Trophoblast cell (in vitro differentiated cells and primary cell): ENCODE measurements at regions not wholly inside any gene's neighbourhood (a gene's known extent, or its start where the extent isn't known, plus 50 kb on each side); places are given as distances from the start of the nearest gene placed in this dataset.

ENCODE experiments used
- DNase-seq, 2 donors: peaks; one replicate each; pipeline ENCODE4 v3.0.0-alpha.2; 2016
- H2AFZ ChIP-seq: 2 replicates; pipeline ENCODE4 v1.6.1; 2013; ENCODE audit warnings: low read length, moderate library complexity, mild to moderate bottlenecking; ENCODE audit not compliant: insufficient read depth, poor library complexity
- H2AK5ac ChIP-seq: 2 replicates; pipeline ENCODE4 v1.6.1; 2013; ENCODE audit warnings: mild to moderate bottlenecking, low read length
- H2BK120ac ChIP-seq: 2 replicates; pipeline ENCODE4 v1.6.1; 2013; ENCODE audit warnings: low read length, mild to moderate bottlenecking, moderate library complexity; ENCODE audit not compliant: insufficient read depth, poor library complexity
- H2BK12ac ChIP-seq: 2 replicates; pipeline ENCODE4 v1.6.1; 2013; ENCODE audit warnings: mild to moderate bottlenecking, low read length, moderate library complexity
- H2BK5ac ChIP-seq: 2 replicates; pipeline ENCODE4 v1.6.1; 2013; ENCODE audit warnings: low read length, low read depth, moderate library complexity, mild to moderate bottlenecking; ENCODE audit not compliant: poor library complexity
- H3K14ac ChIP-seq: 2 replicates; pipeline ENCODE4 v1.6.1; 2013; ENCODE audit warnings: mild to moderate bottlenecking, low read length
- H3K18ac ChIP-seq: 2 replicates; pipeline ENCODE4 v1.6.1; 2013; ENCODE audit warnings: mild to moderate bottlenecking, low read length
- H3K23ac ChIP-seq: 2 replicates; pipeline ENCODE4 v1.6.1; 2013; ENCODE audit warnings: low read length
- H3K27ac ChIP-seq: 2 replicates; pipeline ENCODE4 v1.5.1; 2013; ENCODE audit warnings: low read depth, mild to moderate bottlenecking, inconsistent platforms, low read length, moderate library complexity
- H3K27me3 ChIP-seq: 2 replicates; pipeline ENCODE4 v1.6.1; 2013; ENCODE audit warnings: inconsistent platforms, mild to moderate bottlenecking, low read length, moderate library complexity; ENCODE audit not compliant: insufficient read depth
- H3K36me3 ChIP-seq, 2 experiments: 1 replicate in 1 of 2; 2 replicates in 1 of 2; pipeline ENCODE4 v1.6.1; 2013; ENCODE audit warnings: low read length in 2 of 2, mild to moderate bottlenecking in 2 of 2, moderate library complexity in 1 of 2; ENCODE audit not compliant: insufficient read depth in 2 of 2, control insufficient read depth in 1 of 2
- H3K4ac ChIP-seq: 2 replicates; pipeline ENCODE4 v1.6.1; 2013; ENCODE audit warnings: low read depth, mild to moderate bottlenecking, low read length, moderate library complexity
- H3K4me1 ChIP-seq, 2 experiments: 1 replicate in 1 of 2; 2 replicates in 1 of 2; pipeline ENCODE4 v1.6.1; 2013; ENCODE audit warnings: low read length in 2 of 2, mild to moderate bottlenecking in 2 of 2, moderate library complexity in 1 of 2; ENCODE audit not compliant: insufficient read depth in 2 of 2, control insufficient read depth in 1 of 2
- H3K4me2 ChIP-seq: 2 replicates; pipeline ENCODE4 v1.6.1; 2013; ENCODE audit warnings: inconsistent platforms, mild to moderate bottlenecking, low read length, moderate library complexity
- H3K4me3 ChIP-seq: 2 replicates; pipeline ENCODE4 v1.5.1; 2013; ENCODE audit warnings: mild to moderate bottlenecking, low read depth, low read length, inconsistent platforms
- H3K79me1 ChIP-seq: one replicate; pipeline ENCODE4 v1.6.1; 2013; ENCODE audit warnings: low read length
- H3K79me2 ChIP-seq: 2 replicates; pipeline ENCODE4 v1.6.1; 2013; ENCODE audit warnings: low read length, mild to moderate bottlenecking; ENCODE audit not compliant: control insufficient read depth, insufficient read depth, poor library complexity
- H3K9ac ChIP-seq: 2 replicates; pipeline ENCODE4 v1.6.1; 2013; ENCODE audit warnings: mild to moderate bottlenecking, low read length
- H3K9me3 ChIP-seq: 2 replicates; pipeline ENCODE4 v1.6.1; 2013; ENCODE audit warnings: low read depth, mild to moderate bottlenecking, control low read depth, inconsistent platforms, low read length; ENCODE audit not compliant: insufficient read depth
- H4K12ac ChIP-seq: 2 replicates; pipeline ENCODE4 v1.6.1; 2013; ENCODE audit warnings: low read depth, mild to moderate bottlenecking, low read length, moderate library complexity
- H4K8ac ChIP-seq: 2 replicates; pipeline ENCODE4 v1.6.1; 2013; ENCODE audit warnings: low read depth, mild to moderate bottlenecking, low read length, moderate library complexity
- H4K91ac ChIP-seq: one replicate; pipeline ENCODE4 v1.6.1; 2013; ENCODE audit warnings: low read depth, mild to moderate bottlenecking, low read length, moderate library complexity
- WGBS: extraction: QIAGEN DNeasy Blood & Tissue Kit; methylation state at CpG from one replicate; pipeline ENCODE4 v1.1.7; 2013; ENCODE audit warnings: missing lambda C conversion rate; ENCODE audit not compliant: insufficient read length, insufficient coverage; ENCODE audit errors: extremely low coverage; 5-methylcytosine and 5-hydroxymethylcytosine counted together

- Histone ChIP-seq H3K27me3 (no peaks in the 10 kb centered on the region), H3K9me3 (peaks cover 2% of the 10 kb centered on the region), H3K4ac (no peak overlapping the region), H3K9ac (no peak overlapping the region), H3K79me2 (no peaks in the 10 kb centered on the region), H4K12ac (no peak overlapping the region), H2BK5ac (no peak overlapping the region), H3K4me1 (no peaks in the 10 kb centered on the region), H2BK12ac (no peak overlapping the region), H3K79me1 (no peaks in the 10 kb centered on the region), H2AFZ (no peak overlapping the region), H3K23ac (no peak overlapping the region), H3K4me3 (no peak overlapping the region), H2BK120ac (no peak overlapping the region), H3K36me3 (no peaks in the 10 kb centered on the region), H3K14ac (no peak overlapping the region), H2AK5ac (no peak overlapping the region), H4K91ac (no peak overlapping the region), H3K4me2 (no peak overlapping the region), H3K27ac (no peak overlapping the region), H3K18ac (no peak overlapping the region), H4K8ac (no peak overlapping the region)
- WGBS = no CpG with 5 or more reads among the region's 2 CpGs
- peak in 1 of 2 donors; percentile 76 for DNase-seq
Measured at GRCh38 chr15:23497710-23498111, 50.7 kb upstream of the GOLGA6L2 start.
